ELR (cell line): ENCODE measurements at regions not wholly inside any gene's neighbourhood (a gene's known extent, or its start where the extent isn't known, plus 50 kb on each side); places are given as distances from the start of the nearest gene placed in this dataset.

Experiments
- DNase-seq: peaks from one replicate; pipeline ENCODE4 v3.0.0-alpha.2; 2015; ENCODE audit warnings: low read depth

DNA sequence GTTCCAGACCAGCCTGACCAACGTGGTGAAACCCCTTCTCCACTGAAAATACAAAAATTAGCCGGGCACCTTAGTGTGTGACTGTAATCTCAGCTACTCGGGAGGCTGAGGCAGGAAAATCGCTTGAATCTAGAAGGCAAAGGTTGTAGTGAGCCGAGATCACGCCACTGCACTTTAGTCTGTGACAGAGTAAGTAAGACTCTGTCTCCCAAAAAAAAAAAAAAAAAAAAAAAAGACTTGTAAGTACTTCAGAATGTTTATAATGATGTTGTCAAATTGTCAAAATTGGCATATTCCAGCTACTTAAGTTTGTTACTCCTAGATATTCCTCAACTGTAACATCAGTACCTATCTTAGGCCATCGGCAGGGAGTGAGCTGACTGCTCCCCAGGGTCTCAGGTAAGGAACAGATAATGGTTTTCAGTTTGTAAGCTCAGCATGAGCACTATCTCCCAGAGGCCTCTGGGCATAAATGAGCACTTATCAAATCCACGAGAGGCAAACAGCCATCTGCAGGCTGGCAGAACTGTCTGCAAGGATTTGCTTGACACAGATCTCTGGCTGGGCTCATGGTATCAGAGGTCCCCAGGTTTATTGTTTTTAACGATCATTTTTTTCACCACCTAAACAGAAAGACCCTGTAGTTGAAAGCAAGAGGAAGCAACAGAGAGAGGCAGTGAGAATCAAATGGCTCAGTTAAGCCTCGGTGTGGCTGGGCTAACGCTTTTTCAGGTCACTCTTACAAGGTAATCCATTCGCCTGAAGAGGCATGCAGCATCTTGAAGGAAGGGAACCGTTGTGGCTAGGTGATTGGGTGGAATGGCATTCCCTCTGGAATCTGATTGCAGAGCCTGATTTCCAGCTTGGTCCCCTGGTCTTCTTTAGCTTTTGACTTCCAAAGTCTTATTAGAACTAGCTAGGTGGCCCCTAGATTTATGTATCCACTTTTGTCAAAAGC is 115.9 kb downstream of the LY86 start:
- no peak for DNase-seq

DNA sequence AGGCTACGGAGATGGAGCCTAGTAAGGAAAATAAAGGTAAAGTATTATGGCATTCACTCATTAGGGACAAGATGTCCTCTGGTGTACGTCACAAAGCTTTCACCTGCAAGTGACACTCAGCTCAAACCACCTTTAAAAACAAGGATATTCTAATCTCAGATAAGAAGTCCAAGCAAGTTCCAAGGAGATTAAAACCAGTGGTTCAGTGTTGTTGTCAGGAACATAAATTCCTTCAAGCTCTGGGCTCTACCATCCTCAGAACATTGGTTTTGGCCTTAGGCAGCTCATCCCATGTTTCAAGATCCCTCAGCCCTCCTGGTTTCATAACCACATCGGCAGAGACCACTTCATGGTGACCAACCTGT is 116.5 kb downstream of the LY86 start:
- no peak for DNase-seq

GRCh38 chr6:6705915-6706675 is 117.6 kb downstream of the LY86 start:
- DNase-seq = no peak

DNA sequence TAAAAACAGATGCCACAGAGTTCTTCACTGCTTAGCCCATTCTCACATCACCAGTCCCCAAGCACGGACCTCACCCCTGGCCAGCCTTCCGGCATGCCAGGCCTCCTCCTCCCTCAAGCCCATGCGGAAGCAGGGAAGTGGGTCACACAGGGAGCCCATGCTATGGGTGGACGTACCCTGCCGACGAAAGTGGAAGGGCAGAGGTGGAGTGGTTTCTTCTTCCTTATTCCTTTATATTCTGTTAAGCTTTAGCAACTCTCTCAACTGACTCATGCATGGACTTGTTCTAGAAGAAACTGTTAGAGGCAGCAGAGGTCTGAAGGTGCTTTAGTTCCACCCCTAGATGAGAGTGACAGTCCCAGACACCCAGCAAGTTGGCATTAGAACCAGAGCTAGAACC is 118.6 kb downstream of the LY86 start:
- no peak for DNase-seq

GRCh38 chr6:6709106-6709505 is 120.6 kb downstream of the LY86 start:
- no peak for DNase-seq

DNA sequence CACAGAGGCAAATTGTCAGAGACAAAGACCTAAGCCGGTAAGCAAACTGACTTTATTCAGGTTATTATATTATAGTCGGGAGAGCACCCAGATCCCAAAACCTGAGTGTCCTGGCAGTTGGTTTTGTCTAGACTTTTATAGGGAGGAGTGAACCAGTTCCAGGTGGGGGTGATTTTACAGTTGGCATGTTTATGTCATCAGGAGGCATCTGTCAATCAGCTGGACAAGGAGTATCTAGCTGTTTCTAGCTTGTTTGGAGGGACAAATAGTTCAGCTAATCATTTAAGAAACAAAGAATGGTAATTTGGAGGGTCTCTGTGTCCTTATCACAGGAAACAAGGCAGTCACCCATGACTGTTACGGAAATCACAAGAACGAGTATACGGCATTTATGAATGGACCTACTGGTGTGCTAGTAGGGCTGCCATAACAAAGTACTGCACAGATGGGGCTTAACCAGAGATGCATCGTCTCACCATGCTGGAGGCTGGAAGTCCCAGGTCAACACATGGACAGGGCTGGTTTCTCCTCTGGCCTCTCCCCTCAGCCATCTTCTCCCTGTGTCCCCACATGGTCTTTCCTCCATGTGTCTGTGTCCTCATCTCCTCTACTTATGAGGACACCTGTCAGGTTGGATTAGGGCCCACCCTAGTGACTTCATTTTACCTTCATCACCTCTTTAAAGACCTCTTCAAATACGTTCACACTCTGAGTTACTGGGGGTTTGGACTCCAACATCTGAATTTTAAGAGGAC is 122.7 kb downstream of the LY86 start:
- no peak for DNase-seq

DNA sequence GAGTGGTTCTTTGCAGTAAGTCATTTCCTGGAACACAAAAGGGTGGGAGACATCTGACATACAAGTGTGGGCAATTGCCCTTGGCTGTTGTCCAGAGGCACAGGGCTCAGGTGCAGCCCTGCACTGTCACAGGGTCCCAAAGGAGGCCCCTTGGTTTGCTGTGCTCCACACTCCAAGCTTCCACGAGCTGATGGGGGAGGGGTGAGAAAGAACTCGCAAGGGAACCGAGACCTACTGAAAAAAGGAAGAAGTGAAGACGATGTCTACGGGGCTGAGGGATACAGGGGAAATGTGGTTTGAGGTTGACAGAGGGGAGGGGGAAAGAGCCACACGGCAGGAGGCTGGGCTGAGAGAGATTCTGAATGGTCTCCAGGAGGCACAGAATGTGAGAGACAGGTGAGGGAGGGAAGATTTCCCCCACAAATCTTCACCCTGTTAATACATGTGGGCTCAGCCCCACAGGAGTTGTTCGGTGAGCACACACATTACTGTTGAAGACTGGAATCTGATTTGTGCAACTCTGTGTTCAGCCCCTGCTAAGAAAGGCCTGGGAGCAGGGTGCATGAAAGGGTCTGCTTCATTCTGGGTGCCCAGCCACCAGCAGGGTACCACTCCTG is 123.4 kb downstream of the LY86 start:
- DNase-seq = no peak

DNA sequence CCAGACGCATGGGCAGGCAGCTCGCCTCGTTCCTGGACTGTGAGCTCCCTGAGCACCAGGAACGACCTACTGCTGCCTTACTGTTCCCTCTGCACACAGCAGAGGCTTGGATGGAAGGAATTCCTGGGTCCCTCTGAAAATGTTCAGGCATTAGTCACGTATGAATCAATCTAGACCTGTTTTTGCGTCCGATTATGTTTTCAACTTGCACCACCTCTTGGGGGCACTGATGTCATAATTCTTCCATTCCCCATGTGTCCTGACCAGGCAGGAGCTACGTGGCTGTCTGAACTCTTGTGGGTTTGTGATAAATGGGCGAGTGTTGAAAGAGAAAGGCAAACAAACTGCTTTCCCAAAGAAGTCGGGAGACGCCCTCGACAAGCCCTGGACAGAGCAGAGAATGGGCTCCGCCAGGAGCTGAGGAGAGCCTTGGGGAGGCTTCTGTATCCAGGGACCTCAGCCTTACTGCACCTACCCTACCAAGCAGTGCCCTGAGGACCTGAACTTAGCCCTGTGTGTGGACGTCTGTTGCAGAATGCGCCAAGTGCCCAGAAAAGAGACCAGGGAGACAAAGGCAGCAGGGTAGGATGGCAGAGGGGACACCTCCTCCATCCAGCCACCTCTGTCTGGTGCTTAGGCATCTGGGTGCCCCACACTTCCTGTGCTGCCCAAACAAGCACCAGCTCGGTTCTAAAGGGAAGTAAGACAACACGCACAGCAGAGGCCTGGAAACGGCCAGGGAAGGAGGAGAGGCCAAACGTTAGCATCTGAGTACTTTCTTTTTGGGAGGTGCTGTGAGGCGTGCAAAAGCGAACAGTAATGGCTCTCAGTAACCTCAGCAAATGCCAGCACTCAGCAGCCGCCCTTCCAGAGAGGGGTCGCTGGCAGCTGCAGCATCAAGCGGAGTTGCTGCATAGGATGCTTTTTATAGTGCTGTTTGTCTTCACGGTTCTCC is 124.2 kb downstream of the LY86 start:
- DNase-seq = peak; percentile 38

GRCh38 chr6:6713657-6714056 is 125.1 kb downstream of the LY86 start:
- DNase-seq = peak; percentile 60

DNA sequence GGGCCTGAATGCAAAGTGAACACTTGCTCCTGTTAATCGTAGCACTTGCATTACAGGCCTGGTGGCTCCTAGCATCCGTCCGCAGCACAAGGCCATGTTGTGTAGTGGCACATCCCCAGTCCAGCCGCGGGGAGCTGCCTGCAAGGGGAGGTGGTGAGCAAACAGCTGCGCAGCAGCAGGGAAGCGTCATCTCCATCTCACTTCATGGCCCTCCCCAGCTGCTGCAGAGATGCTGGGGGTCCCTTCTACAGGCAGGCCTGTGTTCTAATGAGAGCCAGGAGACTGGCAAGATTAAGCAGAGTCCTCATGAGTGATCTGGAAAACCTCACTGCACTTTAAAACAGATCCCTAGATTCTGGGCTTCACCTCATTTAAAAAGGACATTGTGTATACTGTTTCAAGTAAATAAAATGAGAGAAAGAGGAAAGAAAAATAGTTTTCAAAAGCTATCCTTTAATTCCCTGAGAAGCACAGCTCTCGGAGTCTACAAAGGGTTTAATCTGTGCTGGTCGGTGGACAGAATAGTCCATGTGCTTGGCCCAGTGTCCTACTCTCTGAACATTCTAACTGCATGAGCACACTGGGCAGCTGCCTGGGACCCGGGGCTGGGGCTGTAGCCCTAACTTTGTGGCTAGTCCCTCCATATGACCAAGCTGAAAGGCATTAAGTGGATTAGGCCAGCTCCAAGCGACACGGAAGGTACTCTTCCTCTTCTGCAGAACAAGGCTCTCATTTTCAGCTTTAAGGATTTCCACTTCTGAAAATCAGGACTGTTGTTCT is 125.8 kb downstream of the LY86 start:
- no peak for DNase-seq

- no peak for DNase-seq
These were observed 126.4 kb downstream of the LY86 start for GRCh38 chr6:6714953-6715352.

DNA sequence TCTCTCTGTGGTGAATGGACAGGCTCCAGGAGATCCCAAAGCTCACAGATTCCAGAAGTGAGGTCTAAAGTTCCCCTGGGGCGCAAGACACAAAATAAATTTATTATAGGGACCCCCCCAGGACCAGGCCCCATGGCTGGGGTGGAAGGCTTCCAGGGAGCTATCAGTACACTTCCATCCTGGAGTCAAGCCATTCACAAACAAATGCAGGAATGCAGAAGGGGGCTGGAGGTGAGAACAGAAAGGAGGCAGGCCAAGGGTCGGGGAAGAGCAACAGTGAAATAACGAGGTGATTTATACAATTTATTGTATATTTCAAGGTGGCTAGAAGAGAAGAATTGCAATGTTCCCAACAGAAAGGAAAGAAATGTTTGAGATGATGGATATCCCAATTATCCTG is 126.9 kb downstream of the LY86 start:
- no peak for DNase-seq

DNA sequence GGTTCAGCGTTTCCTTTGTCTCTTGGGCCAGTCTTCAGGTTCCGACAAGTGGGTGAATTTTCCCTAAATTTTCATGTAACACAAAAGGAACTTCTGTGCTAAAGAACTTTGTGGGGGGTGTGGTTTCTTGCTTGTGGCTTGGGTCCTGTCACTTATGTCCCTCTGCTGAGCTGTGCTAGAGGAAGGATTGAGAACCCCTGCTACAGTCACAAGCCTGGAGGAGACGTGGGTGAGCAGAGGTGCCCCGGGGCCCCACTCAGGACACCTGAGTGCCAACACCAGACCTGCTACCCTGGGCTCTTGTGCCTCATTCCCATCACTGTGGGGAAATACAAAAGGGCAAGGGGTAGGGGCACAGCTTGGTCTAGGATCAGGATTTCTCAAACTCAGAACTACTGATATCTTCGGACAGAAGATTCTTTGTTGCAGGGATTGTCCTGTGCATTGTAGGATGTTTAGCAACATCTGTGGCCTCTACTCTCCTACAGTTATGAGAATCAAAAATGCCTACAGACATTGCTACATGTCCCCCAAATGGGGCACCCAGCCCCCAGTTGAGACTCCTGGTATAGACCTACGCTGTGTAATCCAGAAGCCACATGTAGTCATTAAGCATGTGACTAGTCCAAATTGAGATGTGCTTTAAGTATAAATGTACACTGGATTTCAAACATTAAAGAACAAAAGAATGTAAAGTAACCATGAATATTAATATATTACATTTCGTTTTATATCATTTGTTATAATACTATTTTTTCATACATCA is 128.7 kb downstream of the LY86 start:
- no peak for DNase-seq

GRCh38 chr6:6717953-6718352 is 129.4 kb downstream of the LY86 start:
- no peak for DNase-seq

GRCh38 chr6:6721606-6722005 is 133.1 kb downstream of the LY86 start:
- DNase-seq = no peak

GRCh38 chr6:6722195-6722594 is 133.7 kb downstream of the LY86 start:
- no peak for DNase-seq

GRCh38 chr6:6723361-6723760 is 134.8 kb downstream of the LY86 start:
- no peak for DNase-seq

GRCh38 chr6:6723921-6724538 is 135.5 kb downstream of the LY86 start:
- peak; percentile 31 for DNase-seq
